OCI-LY3 (cell line): ENCODE measurements at regions not wholly inside any gene's neighbourhood (a gene's known extent, or its start where the extent isn't known, plus 50 kb on each side); places are given as distances from the start of the nearest gene placed in this dataset.
A peak's percentile ranks its signal among the peaks of the same experiment; 100 is the strongest.

Experiments
- H2AFZ ChIP-seq: fragments of 200-600, 300-600 bp; shearing (Covaris generic); 2 replicates; pipeline ENCODE4 v1.6.0; 2014; ENCODE audit warnings: antibody characterized with exemption, low read depth, low read length
- H3K27ac ChIP-seq: fragments of 200-600, 300-600 bp; sonication (generic); 2 replicates; pipeline ENCODE4 v1.5.1; 2014; ENCODE audit warnings: mild to moderate bottlenecking, low read length, moderate library complexity, mixed read lengths
- H3K27me3 ChIP-seq: fragments of 200-600, 300-600 bp; sonication (generic); 2 replicates; pipeline ENCODE4 v1.6.1; 2014; ENCODE audit warnings: low read depth, low read length, mixed read lengths
- H3K36me3 ChIP-seq: fragments of 200-600, 300-600 bp; sonication (generic); replicated peaks from 2 replicates; pipeline ENCODE3; 2014; ENCODE audit warnings: low read depth, low read length, mixed read lengths
- H3K4me1 ChIP-seq: fragments of 300-600, 200-600 bp; sonication (generic); 2 replicates; pipeline ENCODE4 v1.6.1; 2014; ENCODE audit warnings: low read length, mixed read lengths
- H3K4me2 ChIP-seq: fragments of 200-600, 300-600 bp; sonication (generic); 2 replicates; pipeline ENCODE4 v1.6.1; 2014; ENCODE audit warnings: low read length, mixed read lengths
- H3K4me3 ChIP-seq: fragments of 300-600, 200-600 bp; sonication (generic); 2 replicates; pipeline ENCODE4 v1.5.1; 2014; ENCODE audit warnings: antibody characterized with exemption, mild to moderate bottlenecking, low read length, moderate library complexity
- H3K79me2 ChIP-seq: fragments of 300-600, 200-600 bp; shearing (Covaris generic); 2 replicates; pipeline ENCODE4 v1.6.1; 2014; ENCODE audit warnings: mild to moderate bottlenecking, low read length, mixed read lengths
- H3K9ac ChIP-seq: fragments of 300-600, 200-600 bp; shearing (Covaris generic); 2 replicates; pipeline ENCODE4 v1.6.0; 2014; ENCODE audit warnings: mild to moderate bottlenecking, low read length, moderate library complexity
- H3K9me3 ChIP-seq: fragments of 200-600, 300-600 bp; shearing (Covaris generic); 2 replicates; pipeline ENCODE4 v1.6.1; 2014; ENCODE audit warnings: low read length, mixed read lengths; ENCODE audit not compliant: insufficient read depth
- H4K20me1 ChIP-seq: fragments of 200-600, 300-600 bp; sonication (generic); 2 replicates; pipeline ENCODE4 v1.6.1; 2016; ENCODE audit warnings: low read length, mixed read lengths; ENCODE audit not compliant: insufficient read depth
- CTCF ChIP-seq: fragments of 200-600, 300-600 bp; sonication (generic); IDR thresholded peaks from 2 replicates; pipeline ENCODE4 v1.5.1; 2014; ENCODE audit warnings: antibody characterized with exemption, low read length, low read depth
- EZH2phosphoT487 ChIP-seq: fragments of 200-600 bp; shearing (Covaris generic); IDR thresholded peaks from 2 replicates; pipeline ENCODE4 v1.6.1; 2018; ENCODE audit warnings: antibody characterized with exemption, mixed run types, low read depth

- peaks cover 65% of the 10 kb centered on the region for H3K4me1 ChIP-seq
- H3K9me3 ChIP-seq = peaks cover 19% of the 10 kb centered on the region
- H3K27ac ChIP-seq = no peak overlapping the region
- H3K4me2 ChIP-seq = no peak overlapping the region
- no peak overlapping the region for H3K9ac ChIP-seq
- H3K79me2 ChIP-seq = no peaks in the 10 kb centered on the region
- no peak overlapping the region for H2AFZ ChIP-seq
- peaks cover 70% of the 10 kb centered on the region for H3K27me3 ChIP-seq
- H3K4me3 ChIP-seq = no peak overlapping the region
- H4K20me1 ChIP-seq = peaks cover 3% of the 10 kb centered on the region; the same call in 1 of the 2 replicates
- TF ChIP-seq EZH2phosphoT487 (no peak), CTCF (no peak)
- H3K36me3 ChIP-seq = peaks cover 10% of the 10 kb centered on the region
Observed at GRCh38 chr3:187920913-187921312, 175.6 kb upstream of the BCL6 start.

GRCh38 chr3:187921391-187922074, 176.3 kb upstream of the BCL6 start:
- peaks cover 19% of the 10 kb centered on the region for H3K9me3 ChIP-seq
- H4K20me1 ChIP-seq = peaks cover 3% of the 10 kb centered on the region; the same call in 1 of the 2 replicates
- TF ChIP-seq CTCF = no peak
- TF ChIP-seq EZH2phosphoT487 = no peak
- no peak overlapping the region for H2AFZ ChIP-seq
- no peak overlapping the region for H3K4me2 ChIP-seq
- H3K4me1 ChIP-seq = peaks cover 59% of the 10 kb centered on the region
- peaks cover 72% of the 10 kb centered on the region for H3K27me3 ChIP-seq
- peaks cover 10% of the 10 kb centered on the region for H3K36me3 ChIP-seq
- no peak overlapping the region for H3K9ac ChIP-seq
- no peaks in the 10 kb centered on the region for H3K79me2 ChIP-seq
- H3K27ac ChIP-seq = no peak overlapping the region
- no peak overlapping the region for H3K4me3 ChIP-seq

GRCh38 chr3:187922704-187923416, 177.6 kb upstream of the BCL6 start:
- Histone ChIP-seq H2AFZ (no peak overlapping the region), H3K4me3 (no peak overlapping the region), H3K4me1 (peaks cover 46% of the 10 kb centered on the region), H3K27ac (no peak overlapping the region), H3K4me2 (peak overlapping the region; percentile 0; the same call in 1 of the 2 replicates), H3K9ac (no peak overlapping the region), H3K79me2 (no peaks in the 10 kb centered on the region), H3K36me3 (peaks cover 10% of the 10 kb centered on the region), H3K27me3 (peaks cover 65% of the 10 kb centered on the region), H4K20me1 (peaks cover 3% of the 10 kb centered on the region; the same call in 1 of the 2 replicates), H3K9me3 (peaks cover 19% of the 10 kb centered on the region)
- TF ChIP-seq CTCF (no peak), EZH2phosphoT487 (no peak)

GRCh38 chr3:187924651-187925050, 179.4 kb upstream of the BCL6 start:
- H3K27me3 ChIP-seq = peaks cover 74% of the 10 kb centered on the region
- peaks cover 10% of the 10 kb centered on the region for H3K36me3 ChIP-seq
- H3K4me2 ChIP-seq = no peak overlapping the region
- TF ChIP-seq EZH2phosphoT487 (no peak), CTCF (no peak)
- no peak overlapping the region for H3K9ac ChIP-seq
- peaks cover 30% of the 10 kb centered on the region for H3K4me1 ChIP-seq
- H4K20me1 ChIP-seq = no peaks in the 10 kb centered on the region
- H2AFZ ChIP-seq = no peak overlapping the region
- H3K9me3 ChIP-seq = peaks cover 15% of the 10 kb centered on the region
- H3K79me2 ChIP-seq = no peaks in the 10 kb centered on the region
- H3K27ac ChIP-seq = no peak overlapping the region
- no peak overlapping the region for H3K4me3 ChIP-seq
